ENCODE measurements at regions not wholly inside any gene's neighbourhood (a gene's known extent, or its start where the extent isn't known, plus 50 kb on each side); places are given as distances from the start of the nearest gene placed in this dataset.

DNA sequence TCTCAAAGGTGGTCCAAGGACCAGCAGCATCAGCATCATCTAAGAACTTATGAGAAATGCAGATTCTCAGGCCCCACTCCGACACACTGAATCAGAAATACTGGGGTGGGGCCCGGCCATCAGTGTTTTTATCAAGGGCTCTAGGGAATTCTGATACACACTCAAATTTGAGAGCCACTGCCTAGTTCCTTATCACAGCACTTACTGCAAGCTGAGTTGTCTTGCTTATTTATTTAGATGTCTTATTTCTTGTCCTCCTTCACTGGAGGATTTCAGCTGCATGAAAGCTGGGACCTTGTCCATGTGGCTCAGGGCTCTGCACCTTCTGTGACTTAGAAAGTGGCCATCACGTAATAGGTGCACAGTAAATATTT, 139.4 kb upstream of the RREB1 start:
- no peaks in the 10 kb centered on the region for H3K4me1 ChIP-seq (ENCODE audit: control insufficient read depth, insufficient read depth, low read length, poor library complexity, severe bottlenecking)
- no peak overlapping the region for H3K4me3 Mint-ChIP-seq
- no peak overlapping the region for H3K27ac ChIP-seq (ENCODE audit: insufficient read depth, low read length, poor library complexity, severe bottlenecking)
- H3K27me3 Mint-ChIP-seq: peaks cover 13% of the 10 kb centered on the region
- DNase-seq (no peak), ATAC-seq (ENCODE audit: low read depth in 2 of 2) (no peak)
- no peaks in the 10 kb centered on the region for H3K36me3 Mint-ChIP-seq
- no peak overlapping the region for H3K4me3 ChIP-seq (ENCODE audit: low read depth, low read length)
- H3K4me1 Mint-ChIP-seq: no peaks in the 10 kb centered on the region
- H3K27me3 ChIP-seq (ENCODE audit: control insufficient read depth, insufficient read depth, low read length): no peaks in the 10 kb centered on the region
- no peaks in the 10 kb centered on the region for H3K36me3 ChIP-seq (ENCODE audit: control insufficient read depth, insufficient read depth, low read length)
- H3K9me3 ChIP-seq (ENCODE audit: control insufficient read depth in 2 of 2, low read length in 2 of 2): no peaks in the 10 kb centered on the region
- no peak overlapping the region for H3K27ac Mint-ChIP-seq
- H3K9me3 Mint-ChIP-seq: no peaks in the 10 kb centered on the region

DNA sequence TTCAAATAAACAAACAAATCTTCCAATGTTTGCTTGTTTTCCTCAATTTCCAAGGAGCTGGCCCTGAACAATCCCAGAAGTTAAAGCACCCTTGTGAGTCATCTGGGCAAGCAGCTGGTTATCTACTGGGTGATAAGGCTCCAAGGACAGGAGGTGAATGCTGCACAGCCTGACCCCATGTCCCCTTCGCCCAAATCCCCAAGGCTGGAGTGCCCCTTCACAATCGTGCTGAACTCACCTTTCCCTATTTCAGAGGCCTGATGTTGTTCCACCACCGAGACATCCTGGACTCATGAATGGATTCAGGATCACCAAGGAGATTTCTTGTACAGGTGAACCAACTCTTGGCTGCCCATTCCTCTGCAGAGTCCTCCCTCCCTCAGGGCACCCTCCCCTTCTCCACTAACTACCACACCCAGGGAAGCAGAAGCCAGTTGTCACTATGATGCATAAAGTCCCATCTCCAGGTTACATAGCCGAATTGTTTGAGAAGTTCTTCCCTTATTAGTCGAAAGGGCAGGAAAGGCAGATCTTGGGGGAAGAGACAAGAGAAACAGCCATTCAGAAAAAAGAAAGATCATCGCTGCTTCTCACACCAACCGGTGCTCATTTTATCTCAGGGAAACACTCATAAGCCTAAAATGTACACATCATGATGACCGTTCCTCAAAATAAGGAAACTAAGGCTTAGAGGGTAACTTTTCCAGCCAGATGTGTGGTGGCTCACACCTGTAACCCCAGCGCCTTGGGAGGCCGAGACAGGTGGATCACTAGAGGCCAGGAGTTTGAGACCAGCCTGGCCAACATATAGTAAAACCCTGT, 138.8 kb upstream of the RREB1 start:
- Histone ChIP-seq H3K27ac (ENCODE audit: insufficient read depth, low read length, poor library complexity, severe bottlenecking) (no peak overlapping the region), H3K36me3 (ENCODE audit: control insufficient read depth, insufficient read depth, low read length) (no peaks in the 10 kb centered on the region), H3K4me1 (ENCODE audit: control insufficient read depth, insufficient read depth, low read length, poor library complexity, severe bottlenecking) (no peaks in the 10 kb centered on the region), H3K4me3 (ENCODE audit: low read depth, low read length) (no peak overlapping the region), H3K27me3 (ENCODE audit: control insufficient read depth, insufficient read depth, low read length) (no peaks in the 10 kb centered on the region), H3K9me3 (ENCODE audit: control insufficient read depth in 2 of 2, low read length in 2 of 2) (no peaks in the 10 kb centered on the region)
- no peaks in the 10 kb centered on the region for H3K4me1 Mint-ChIP-seq
- H3K4me3 Mint-ChIP-seq: no peak overlapping the region
- no peak for ATAC-seq (ENCODE audit: low read depth in 2 of 2)
- no peaks in the 10 kb centered on the region for H3K9me3 Mint-ChIP-seq
- DNase-seq: no peak
- H3K27me3 Mint-ChIP-seq: peaks cover 11% of the 10 kb centered on the region
- H3K27ac Mint-ChIP-seq: no peak overlapping the region
- H3K36me3 Mint-ChIP-seq: no peaks in the 10 kb centered on the region

DNA sequence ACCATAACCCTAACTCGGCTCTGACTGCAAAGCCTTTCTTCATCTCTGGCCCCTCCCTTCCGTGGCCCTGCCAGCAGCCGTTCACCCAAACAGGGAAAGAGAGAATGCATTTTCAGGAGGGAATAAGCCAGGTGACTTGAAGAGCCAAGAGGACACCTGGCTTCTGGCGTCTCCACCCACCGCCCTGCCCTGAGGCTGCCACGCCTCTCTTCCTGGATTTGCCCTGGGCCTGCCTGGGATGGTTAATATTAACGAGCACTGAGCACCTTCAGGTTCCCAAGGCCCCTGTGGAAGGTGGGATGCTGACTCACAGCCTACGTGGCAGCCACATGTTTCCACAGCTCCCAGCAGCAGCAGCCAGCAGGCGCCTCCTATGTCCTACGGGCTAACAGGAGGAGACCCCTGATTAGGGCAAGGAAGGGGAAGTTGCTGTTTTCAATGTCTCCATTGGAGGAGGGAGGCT, 138.0 kb upstream of the RREB1 start:
- ATAC-seq (ENCODE audit: low read depth in 2 of 2) (no peak), DNase-seq (no peak)
- Mint-ChIP-seq H3K36me3 (no peaks in the 10 kb centered on the region), H3K9me3 (no peaks in the 10 kb centered on the region), H3K4me1 (no peaks in the 10 kb centered on the region), H3K4me3 (no peak overlapping the region), H3K27me3 (peaks cover 7% of the 10 kb centered on the region), H3K27ac (no peak overlapping the region)
- Histone ChIP-seq H3K9me3 (ENCODE audit: control insufficient read depth in 2 of 2, low read length in 2 of 2) (no peaks in the 10 kb centered on the region), H3K27me3 (ENCODE audit: control insufficient read depth, insufficient read depth, low read length) (no peaks in the 10 kb centered on the region), H3K27ac (ENCODE audit: insufficient read depth, low read length, poor library complexity, severe bottlenecking) (no peak overlapping the region), H3K36me3 (ENCODE audit: control insufficient read depth, insufficient read depth, low read length) (no peaks in the 10 kb centered on the region), H3K4me1 (ENCODE audit: control insufficient read depth, insufficient read depth, low read length, poor library complexity, severe bottlenecking) (no peaks in the 10 kb centered on the region), H3K4me3 (ENCODE audit: low read depth, low read length) (no peak overlapping the region)

DNA sequence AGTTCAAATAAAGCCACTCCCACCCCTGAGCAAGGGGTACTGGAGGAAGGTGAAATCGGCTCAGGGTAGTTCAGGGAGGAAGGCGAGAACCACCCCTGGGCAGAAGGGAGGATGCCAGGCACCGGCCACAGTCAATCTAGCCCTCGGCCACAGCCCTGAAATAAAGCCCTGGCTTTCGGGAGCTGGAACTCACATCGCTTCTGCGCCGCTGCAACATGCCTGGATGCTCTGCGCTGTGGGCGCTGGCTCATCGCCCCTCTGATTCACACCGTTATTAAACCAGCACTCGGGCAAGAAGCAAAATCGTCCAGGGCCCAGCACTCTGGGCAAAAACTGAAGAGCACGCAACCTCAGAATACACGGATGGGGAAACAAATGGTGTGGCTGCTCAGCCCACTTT, 136.9 kb upstream of the RREB1 start:
- H3K36me3 Mint-ChIP-seq: no peaks in the 10 kb centered on the region
- H3K4me1 ChIP-seq (ENCODE audit: control insufficient read depth, insufficient read depth, low read length, poor library complexity, severe bottlenecking): no peaks in the 10 kb centered on the region
- no peaks in the 10 kb centered on the region for H3K36me3 ChIP-seq (ENCODE audit: control insufficient read depth, insufficient read depth, low read length)
- peaks cover 7% of the 10 kb centered on the region for H3K27me3 Mint-ChIP-seq
- no peak overlapping the region for H3K27ac Mint-ChIP-seq
- H3K27me3 ChIP-seq (ENCODE audit: control insufficient read depth, insufficient read depth, low read length): no peaks in the 10 kb centered on the region
- no peak overlapping the region for H3K4me3 Mint-ChIP-seq
- DNase-seq: no peak
- H3K9me3 Mint-ChIP-seq: no peaks in the 10 kb centered on the region
- ATAC-seq (ENCODE audit: low read depth in 2 of 2): no peak
- no peak overlapping the region for H3K27ac ChIP-seq (ENCODE audit: insufficient read depth, low read length, poor library complexity, severe bottlenecking)
- H3K4me1 Mint-ChIP-seq: no peaks in the 10 kb centered on the region
- H3K9me3 ChIP-seq (ENCODE audit: control insufficient read depth in 2 of 2, low read length in 2 of 2): no peaks in the 10 kb centered on the region
- no peak overlapping the region for H3K4me3 ChIP-seq (ENCODE audit: low read depth, low read length)

DNA sequence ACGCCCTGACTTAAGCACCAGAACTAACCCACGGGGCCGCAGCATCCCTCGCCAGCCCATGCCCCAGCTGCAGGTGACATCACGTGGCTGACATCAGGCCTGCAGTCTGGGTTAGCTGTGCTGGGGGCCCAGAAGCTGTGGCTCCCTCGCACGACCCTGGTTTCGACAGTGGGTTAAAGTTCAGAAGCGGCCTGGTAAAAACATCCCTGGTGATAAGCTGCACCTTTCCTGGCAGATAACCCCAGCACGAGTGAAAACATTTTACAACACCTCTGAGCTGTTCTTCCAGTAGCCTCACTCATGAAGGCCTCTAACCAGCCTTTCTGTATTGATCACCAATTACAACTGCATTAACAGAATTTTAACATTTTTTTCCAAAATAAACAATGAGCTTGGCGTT, 136.4 kb upstream of the RREB1 start:
- Mint-ChIP-seq H3K4me1 (no peaks in the 10 kb centered on the region), H3K9me3 (no peaks in the 10 kb centered on the region), H3K27ac (no peak overlapping the region), H3K36me3 (no peaks in the 10 kb centered on the region), H3K4me3 (no peak overlapping the region), H3K27me3 (peaks cover 7% of the 10 kb centered on the region)
- Histone ChIP-seq H3K9me3 (ENCODE audit: control insufficient read depth in 2 of 2, low read length in 2 of 2) (no peaks in the 10 kb centered on the region), H3K27me3 (ENCODE audit: control insufficient read depth, insufficient read depth, low read length) (no peaks in the 10 kb centered on the region), H3K4me1 (ENCODE audit: control insufficient read depth, insufficient read depth, low read length, poor library complexity, severe bottlenecking) (no peaks in the 10 kb centered on the region), H3K4me3 (ENCODE audit: low read depth, low read length) (no peak overlapping the region), H3K36me3 (ENCODE audit: control insufficient read depth, insufficient read depth, low read length) (no peaks in the 10 kb centered on the region), H3K27ac (ENCODE audit: insufficient read depth, low read length, poor library complexity, severe bottlenecking) (no peak overlapping the region)
- no peak for DNase-seq
- no peak for ATAC-seq (ENCODE audit: low read depth in 2 of 2)

DNA sequence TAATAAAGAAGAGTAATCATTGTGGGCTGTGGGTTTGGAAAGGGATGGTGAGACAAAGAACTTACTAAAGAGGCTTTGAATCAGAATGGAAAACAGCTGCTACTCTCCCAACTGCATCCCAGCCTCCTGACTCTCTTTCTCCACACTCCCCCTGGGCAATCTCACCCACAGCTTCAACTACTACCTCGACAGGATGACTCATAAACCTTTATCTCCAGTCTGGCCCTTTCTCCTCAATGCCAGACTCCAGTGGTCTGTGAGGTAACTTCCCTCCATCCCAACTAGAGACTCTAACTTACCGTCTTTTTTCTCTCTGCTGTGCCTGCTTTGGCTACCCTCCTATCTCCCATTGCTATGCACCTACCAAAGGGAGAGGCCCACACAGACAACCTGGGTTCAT, 135.3 kb upstream of the RREB1 start:
- H3K4me1 Mint-ChIP-seq: no peaks in the 10 kb centered on the region
- H3K36me3 Mint-ChIP-seq: no peaks in the 10 kb centered on the region
- peaks cover 3% of the 10 kb centered on the region for H3K27me3 Mint-ChIP-seq
- ATAC-seq (ENCODE audit: low read depth in 2 of 2): no peak
- H3K27ac Mint-ChIP-seq: no peak overlapping the region
- Histone ChIP-seq H3K27ac (ENCODE audit: insufficient read depth, low read length, poor library complexity, severe bottlenecking) (no peak overlapping the region), H3K4me3 (ENCODE audit: low read depth, low read length) (no peak overlapping the region), H3K4me1 (ENCODE audit: control insufficient read depth, insufficient read depth, low read length, poor library complexity, severe bottlenecking) (no peaks in the 10 kb centered on the region), H3K27me3 (ENCODE audit: control insufficient read depth, insufficient read depth, low read length) (no peaks in the 10 kb centered on the region), H3K36me3 (ENCODE audit: control insufficient read depth, insufficient read depth, low read length) (no peaks in the 10 kb centered on the region), H3K9me3 (ENCODE audit: control insufficient read depth in 2 of 2, low read length in 2 of 2) (no peaks in the 10 kb centered on the region)
- H3K4me3 Mint-ChIP-seq: no peak overlapping the region
- DNase-seq: no peak
- no peaks in the 10 kb centered on the region for H3K9me3 Mint-ChIP-seq

DNA sequence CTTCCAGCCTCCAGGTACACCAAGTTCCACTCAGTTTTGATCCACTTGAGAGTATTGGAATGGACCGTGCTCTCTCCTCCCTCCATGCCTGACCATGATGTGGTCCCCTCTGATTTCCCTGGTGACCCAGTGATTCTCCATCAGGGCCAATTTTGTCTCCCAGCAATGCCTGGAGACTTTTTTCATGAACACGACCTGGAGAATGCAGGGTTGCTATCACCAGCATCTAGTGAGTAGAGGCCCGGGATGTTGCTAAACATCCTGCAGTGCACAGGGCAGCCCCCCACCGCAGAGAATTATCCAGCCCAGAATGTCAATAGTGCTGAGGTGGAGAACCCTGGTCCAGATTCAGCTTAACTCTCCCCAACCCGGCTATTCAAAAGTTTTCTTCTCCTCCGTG, 134.0 kb upstream of the RREB1 start:
- no peaks in the 10 kb centered on the region for H3K27me3 ChIP-seq (ENCODE audit: control insufficient read depth, insufficient read depth, low read length)
- H3K27ac ChIP-seq (ENCODE audit: insufficient read depth, low read length, poor library complexity, severe bottlenecking): no peak overlapping the region
- H3K27me3 Mint-ChIP-seq: no peaks in the 10 kb centered on the region
- no peaks in the 10 kb centered on the region for H3K9me3 ChIP-seq (ENCODE audit: control insufficient read depth in 2 of 2, low read length in 2 of 2)
- no peaks in the 10 kb centered on the region for H3K36me3 ChIP-seq (ENCODE audit: control insufficient read depth, insufficient read depth, low read length)
- no peak for DNase-seq
- no peaks in the 10 kb centered on the region for H3K4me1 ChIP-seq (ENCODE audit: control insufficient read depth, insufficient read depth, low read length, poor library complexity, severe bottlenecking)
- H3K4me3 ChIP-seq (ENCODE audit: low read depth, low read length): no peak overlapping the region
- H3K36me3 Mint-ChIP-seq: no peaks in the 10 kb centered on the region
- H3K27ac Mint-ChIP-seq: no peak overlapping the region
- no peak overlapping the region for H3K4me3 Mint-ChIP-seq
- H3K4me1 Mint-ChIP-seq: no peaks in the 10 kb centered on the region
- no peak for ATAC-seq (ENCODE audit: low read depth in 2 of 2)
- no peaks in the 10 kb centered on the region for H3K9me3 Mint-ChIP-seq

DNA sequence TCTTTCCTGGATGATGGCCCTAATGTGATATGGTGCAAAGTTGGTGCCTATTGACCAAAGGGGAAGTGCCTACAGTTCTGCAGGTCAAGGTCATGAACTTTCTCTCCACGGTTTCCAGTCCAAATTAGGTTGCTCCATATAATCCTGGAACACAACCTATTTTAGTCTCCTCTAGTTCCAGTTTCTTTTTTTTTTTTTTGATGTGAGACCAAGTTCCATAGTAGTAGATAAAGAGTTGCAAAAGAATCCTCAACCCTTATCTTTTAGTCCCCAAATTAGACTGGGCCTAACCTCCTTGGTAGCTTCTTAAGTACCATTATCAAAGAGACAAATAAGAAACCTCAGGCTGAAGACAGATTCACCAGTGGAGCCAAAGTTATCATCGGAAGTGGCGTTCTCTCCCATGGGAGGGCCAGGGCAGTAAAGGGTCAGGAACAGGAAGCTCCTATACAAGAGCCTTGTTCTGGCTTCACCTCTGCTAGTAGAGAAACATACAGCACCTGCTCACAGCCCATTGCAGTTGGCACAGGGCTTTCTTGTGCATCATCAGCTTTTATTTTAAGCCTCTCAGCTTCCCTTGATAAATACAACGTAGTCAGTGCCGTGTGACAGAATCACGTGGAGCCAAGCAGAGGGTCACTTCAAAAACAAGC, 132.2 kb upstream of the RREB1 start:
- Histone ChIP-seq H3K27ac (ENCODE audit: insufficient read depth, low read length, poor library complexity, severe bottlenecking) (no peak overlapping the region), H3K9me3 (ENCODE audit: control insufficient read depth in 2 of 2, low read length in 2 of 2) (no peaks in the 10 kb centered on the region), H3K4me1 (ENCODE audit: control insufficient read depth, insufficient read depth, low read length, poor library complexity, severe bottlenecking) (no peaks in the 10 kb centered on the region), H3K27me3 (ENCODE audit: control insufficient read depth, insufficient read depth, low read length) (no peaks in the 10 kb centered on the region), H3K4me3 (ENCODE audit: low read depth, low read length) (no peak overlapping the region), H3K36me3 (ENCODE audit: control insufficient read depth, insufficient read depth, low read length) (no peaks in the 10 kb centered on the region)
- H3K9me3 Mint-ChIP-seq: no peaks in the 10 kb centered on the region
- no peaks in the 10 kb centered on the region for H3K4me1 Mint-ChIP-seq
- no peaks in the 10 kb centered on the region for H3K27me3 Mint-ChIP-seq
- no peak overlapping the region for H3K4me3 Mint-ChIP-seq
- no peak overlapping the region for H3K27ac Mint-ChIP-seq
- H3K36me3 Mint-ChIP-seq: no peaks in the 10 kb centered on the region
- no peak for DNase-seq
- no peak for ATAC-seq (ENCODE audit: low read depth in 2 of 2)

All from CD4-positive, CD25-positive, alpha-beta regulatory T cell (primary cell).